ENCODE measurements at regions not wholly inside any gene's neighbourhood (a gene's known extent, or its start where the extent isn't known, plus 50 kb on each side); places are given as distances from the start of the nearest gene placed in this dataset.

- DNase-seq (ENCODE audit: low spot score) = no peak
Observed at GRCh38 chr11:32002311-32002710, 88.6 kb upstream of the RCN1 start.

GRCh38 chr11:31997955-31998354 is 92.9 kb upstream of the RCN1 start:
- no peak for DNase-seq (ENCODE audit: low spot score)

DNA sequence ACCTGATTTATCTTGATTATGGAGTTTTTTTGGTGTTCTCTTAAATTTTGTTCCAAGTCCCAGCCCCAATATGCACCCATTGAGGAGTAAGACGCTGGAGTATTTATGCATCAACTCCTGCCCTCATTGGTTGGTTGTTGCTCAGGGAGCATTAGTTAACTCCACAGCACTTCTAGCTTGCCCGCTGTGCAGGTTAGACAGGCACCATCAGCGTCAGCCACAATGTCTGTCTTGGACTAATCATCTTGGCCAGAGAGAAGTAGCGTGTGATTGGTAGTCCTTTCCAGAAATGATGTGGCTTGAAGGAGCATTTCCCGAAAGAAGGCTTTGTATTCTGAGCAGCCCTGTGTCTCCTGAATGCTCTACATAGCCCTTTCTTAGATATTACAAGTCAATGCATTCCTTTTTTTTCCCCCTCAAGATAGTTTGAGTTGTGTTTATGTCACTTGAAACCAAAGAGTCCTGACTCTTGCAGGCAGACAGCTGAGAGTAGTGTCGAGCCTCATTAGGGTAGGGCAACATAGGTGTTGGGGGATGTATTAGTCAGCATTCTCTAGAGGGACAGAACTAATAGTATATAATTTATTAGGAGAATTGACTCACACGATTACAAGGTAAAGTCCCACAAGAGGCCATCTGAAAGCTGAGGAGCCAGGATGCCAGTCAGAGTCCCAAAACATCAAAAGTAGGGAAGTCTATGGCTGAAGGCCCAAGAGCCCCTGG is 94.6 kb upstream of the RCN1 start:
- DNase-seq (ENCODE audit: low spot score) = no peak

GRCh38 chr11:31995525-31996094 is 95.3 kb upstream of the RCN1 start:
- no peak for DNase-seq (ENCODE audit: low spot score)

GRCh38 chr11:31995032-31995431 is 95.8 kb upstream of the RCN1 start:
- DNase-seq (ENCODE audit: low spot score) = no peak

GRCh38 chr11:31987118-31988005 is 103.5 kb upstream of the RCN1 start:
- DNase-seq (ENCODE audit: low spot score) = no peak

DNA sequence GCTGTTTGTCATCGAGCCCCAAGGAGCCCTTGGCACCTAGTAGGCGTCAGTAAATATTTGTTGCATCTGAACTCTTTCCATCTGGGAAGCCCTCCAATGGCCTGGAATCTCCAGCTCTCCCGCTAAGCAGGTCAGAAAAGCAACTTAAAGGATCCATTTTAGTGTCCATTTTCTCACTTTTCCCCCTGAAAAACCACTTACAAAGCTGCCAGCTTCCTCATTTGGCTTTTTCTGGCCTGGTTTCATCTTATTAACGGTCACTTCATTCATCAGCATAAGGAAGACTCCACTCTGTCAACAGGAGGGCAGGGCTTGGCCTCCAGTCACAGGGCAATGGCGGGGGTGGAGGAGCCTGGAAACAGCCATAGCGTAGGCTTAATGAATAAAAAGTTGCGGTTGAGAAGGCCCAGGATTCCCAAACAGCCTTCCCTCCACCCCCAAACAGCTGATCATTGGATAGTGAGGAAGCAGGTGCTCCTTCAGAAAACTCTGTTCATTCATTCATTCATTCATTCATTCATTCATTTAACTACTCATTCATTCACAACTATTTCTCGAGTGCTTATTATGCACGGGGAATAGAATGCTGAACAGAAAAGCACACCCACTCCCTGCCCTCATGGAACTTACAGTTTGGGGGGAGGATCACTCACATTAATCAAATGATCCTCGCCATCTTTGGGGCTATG is 104.5 kb upstream of the RCN1 start:
- no peak for DNase-seq (ENCODE audit: low spot score)

GRCh38 chr11:31981457-31981856 is 109.4 kb upstream of the RCN1 start:
- no peak for DNase-seq (ENCODE audit: low spot score)

- no peak for DNase-seq (ENCODE audit: low spot score)
Observed at GRCh38 chr11:31977343-31977742, 113.5 kb upstream of the RCN1 start.

DNA sequence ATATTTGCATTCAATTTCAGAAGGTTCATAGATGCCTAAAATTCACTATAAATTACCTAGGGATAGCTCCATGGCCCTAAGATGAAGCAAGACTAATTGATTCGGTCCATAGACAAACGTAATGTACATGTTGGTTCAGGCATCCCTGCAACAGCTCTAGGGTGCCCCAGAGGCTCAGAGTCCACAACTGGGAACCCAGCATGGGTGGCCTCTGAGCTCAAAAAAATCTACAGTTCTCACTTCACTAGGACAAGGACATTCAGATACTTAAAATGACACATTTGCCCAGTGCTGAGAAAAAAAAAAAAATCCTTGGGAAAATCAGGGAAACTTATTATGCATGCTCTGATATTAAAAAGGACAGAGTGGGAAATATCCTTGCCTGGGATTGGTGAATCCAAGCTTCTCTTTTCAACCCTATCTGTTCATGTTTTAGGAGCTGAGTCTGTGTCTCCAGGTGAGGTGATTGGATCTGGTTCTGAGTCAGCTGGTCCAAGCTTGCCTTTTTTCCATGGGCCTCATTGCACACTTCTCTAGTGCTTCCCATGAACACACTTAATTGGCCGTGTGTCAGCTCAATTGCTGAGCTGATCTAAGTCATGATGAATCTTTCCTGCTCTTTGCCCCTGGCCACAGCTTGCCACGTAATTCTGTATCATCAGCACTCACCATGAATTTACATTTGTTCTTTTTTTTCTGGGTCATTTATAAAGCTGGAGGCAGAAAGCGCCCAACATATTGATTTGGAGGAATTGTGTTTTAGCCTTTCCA is 116.3 kb upstream of the RCN1 start:
- DNase-seq (ENCODE audit: low spot score) = no peak

DNA sequence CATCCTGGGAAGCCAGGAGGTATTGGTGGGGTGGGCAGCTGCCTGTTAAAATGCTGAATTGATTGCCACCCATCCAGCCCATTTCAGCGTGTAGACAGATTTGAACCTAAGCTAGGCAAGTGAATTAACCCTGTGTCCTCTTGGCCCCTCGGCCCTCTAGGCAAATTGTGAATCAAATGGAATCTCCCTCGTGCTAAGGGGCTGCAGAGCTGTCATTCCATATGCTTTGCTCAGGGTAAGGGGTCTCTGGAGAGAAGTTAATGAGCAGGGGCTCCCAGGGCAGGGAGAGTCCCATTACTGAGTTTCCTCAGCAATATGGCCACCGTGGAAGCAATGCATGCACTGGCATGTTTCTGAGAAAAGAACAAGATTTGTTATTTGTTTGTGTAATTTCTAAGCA is 117.7 kb upstream of the RCN1 start:
- DNase-seq (ENCODE audit: low spot score) = no peak

DNA sequence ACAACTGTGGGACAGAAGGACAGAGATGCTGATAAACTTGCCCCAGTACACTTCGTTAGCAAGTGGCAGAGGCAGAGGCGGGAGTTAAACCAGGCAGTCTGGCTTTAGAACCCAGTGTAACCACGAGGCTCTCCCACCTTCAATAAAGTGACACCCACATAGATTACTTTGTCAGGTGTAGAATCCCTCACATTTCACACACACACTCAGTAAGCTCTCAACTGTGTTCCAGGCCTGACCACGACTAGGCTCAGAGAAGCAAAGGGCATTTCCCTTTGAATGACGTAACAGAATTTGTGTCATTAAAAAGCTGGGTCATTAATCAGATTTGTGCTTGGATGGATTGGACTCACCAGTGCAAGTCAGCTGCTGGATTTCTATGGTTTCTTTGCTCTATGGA is 118.3 kb upstream of the RCN1 start:
- DNase-seq (ENCODE audit: low spot score) = no peak

GRCh38 chr11:31969359-31969702 is 121.5 kb upstream of the RCN1 start:
- DNase-seq (ENCODE audit: low spot score) = no peak

- no peak for DNase-seq (ENCODE audit: low spot score)
Observed at GRCh38 chr11:31968461-31969358, 122.2 kb upstream of the RCN1 start.

DNA sequence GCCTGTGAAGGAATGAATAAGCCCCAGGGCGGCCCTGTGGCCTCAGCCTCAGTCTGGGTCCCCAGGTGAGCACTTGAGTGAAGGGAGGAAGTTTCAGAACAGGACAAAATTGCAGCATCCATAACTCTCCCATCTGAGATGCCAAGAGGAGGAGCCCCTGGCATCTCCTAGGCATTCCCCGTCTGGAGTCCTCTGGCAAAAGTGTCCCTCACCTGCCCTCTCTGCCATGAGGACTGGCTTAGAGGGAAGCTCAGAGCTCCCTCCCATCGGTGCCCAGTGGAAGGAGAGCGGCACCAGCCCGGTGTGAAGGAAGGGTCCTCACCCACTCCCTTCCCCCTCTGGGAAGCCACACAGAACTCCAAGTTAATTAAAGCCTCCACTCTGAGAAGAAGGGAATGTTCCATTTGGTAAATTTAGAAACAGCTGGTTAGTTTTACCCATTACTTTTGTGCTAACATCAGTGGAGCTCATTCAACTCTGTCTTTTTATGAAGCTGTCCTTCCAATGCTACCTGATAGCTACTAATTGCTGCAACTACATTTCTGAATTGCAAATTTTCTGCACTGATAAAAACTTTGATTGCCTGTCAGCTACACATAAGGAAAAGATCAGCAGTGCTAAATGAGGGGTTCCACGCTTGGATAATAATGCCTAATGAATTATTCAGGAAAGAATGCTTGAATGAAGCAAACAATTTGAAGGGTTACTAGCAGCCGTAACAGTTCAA is 123.3 kb upstream of the RCN1 start:
- no peak for DNase-seq (ENCODE audit: low spot score)

DNA sequence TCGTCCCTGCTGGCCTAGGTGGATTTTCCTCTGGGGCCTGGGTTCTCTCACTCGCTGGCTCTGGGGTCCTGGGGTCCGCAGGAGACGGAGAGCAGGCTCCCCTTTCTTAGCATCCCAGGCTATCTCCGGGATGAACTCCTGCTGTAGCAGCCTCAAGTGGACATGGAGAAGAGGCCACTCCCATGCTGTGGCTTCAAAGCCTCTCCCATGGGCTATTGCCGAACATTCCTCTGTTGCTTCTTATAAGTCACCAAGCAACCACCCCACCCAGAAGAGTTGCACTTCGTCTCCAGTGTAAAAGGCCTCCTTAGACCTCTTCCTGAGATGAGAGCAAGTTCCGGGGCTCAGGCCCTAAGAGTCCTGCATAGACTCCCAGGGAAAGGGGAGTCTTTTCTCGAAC is 124.0 kb upstream of the RCN1 start:
- no peak for DNase-seq (ENCODE audit: low spot score)

GRCh38 chr11:31964181-31964580 is 126.7 kb upstream of the RCN1 start:
- no peak for DNase-seq (ENCODE audit: low spot score)

DNA sequence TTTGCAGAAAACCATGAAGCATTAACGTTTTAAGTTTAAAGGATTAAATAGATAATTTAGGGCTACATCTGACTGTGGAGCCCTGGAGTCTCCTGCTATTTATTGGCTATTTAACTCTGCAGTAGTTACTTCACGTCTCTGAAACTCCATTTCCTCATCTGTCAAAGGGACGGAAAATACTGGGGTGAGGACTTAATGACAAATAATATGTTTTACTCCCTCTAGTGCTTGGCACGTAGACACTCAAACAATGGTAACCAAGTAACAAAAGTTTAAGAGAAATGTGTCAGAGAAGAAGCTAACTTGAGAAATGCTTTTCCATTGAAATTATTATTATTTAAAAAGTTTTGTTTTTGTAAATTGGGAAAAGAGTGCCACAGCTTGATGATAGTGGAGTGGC is 130.7 kb upstream of the RCN1 start:
- no peak for DNase-seq (ENCODE audit: low spot score)

DNA sequence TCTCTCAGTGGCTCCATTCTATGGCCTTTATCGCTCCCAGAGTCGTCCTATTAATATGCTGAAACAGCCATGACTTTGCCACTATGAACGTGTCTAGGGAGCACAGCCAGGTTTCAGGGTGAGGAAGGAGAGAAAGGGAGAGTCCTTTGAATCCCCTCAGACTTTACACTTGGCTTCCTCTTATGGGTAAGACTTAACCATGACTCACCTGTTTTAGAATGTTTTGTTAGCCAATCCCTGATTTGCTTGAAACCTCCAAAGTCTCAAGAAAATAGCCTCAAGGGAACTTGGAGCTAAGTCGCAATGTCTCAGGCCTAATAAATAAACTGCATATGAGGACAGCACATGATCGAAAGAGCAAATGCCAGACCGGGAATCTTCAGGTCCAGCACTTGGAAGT is 131.2 kb upstream of the RCN1 start:
- DNase-seq (ENCODE audit: low spot score) = no peak

- DNase-seq (ENCODE audit: low spot score) = peak; percentile 73
Observed at GRCh38 chr11:31958076-31958735, 132.7 kb upstream of the RCN1 start.
